Stimulated activated naive CD8-positive, alpha-beta T cell treated with anti-CD3 and anti-CD28 coated beads, Interleukin-15, amount 100 ng/mL, for 72 hours (primary cell): ENCODE measurements at regions not wholly inside any gene's neighbourhood (a gene's known extent, or its start where the extent isn't known, plus 50 kb on each side); places are given as distances from the start of the nearest gene placed in this dataset.

Source experiments
- ATAC-seq: fragments of 150-1000 bp; cut with Tn5 transposase; 2 replicates; pipeline ENCODE4 v1.10.0; 2021; ENCODE audit warnings: mild to moderate bottlenecking, moderate library complexity
- DNase-seq, 2 donors: peaks; one replicate each; pipeline ENCODE4 v3.0.0; 2021 to 2022
- H3K27ac Mint-ChIP-seq, 2 donors: one replicate each; pipeline ENCODE4 v1.8.0; 2022; ENCODE audit warnings: mild to moderate bottlenecking in 2 of 2, mixed read lengths in 2 of 2, moderate library complexity in 2 of 2
- H3K27me3 Mint-ChIP-seq: one replicate; pipeline ENCODE4 v1.8.0; 2022; ENCODE audit warnings: mixed read lengths
- H3K4me1 Mint-ChIP-seq: one replicate; pipeline ENCODE4 v1.8.0; 2022; ENCODE audit warnings: mild to moderate bottlenecking, mixed read lengths
- H3K4me3 Mint-ChIP-seq, 2 donors: one replicate each; pipeline ENCODE4 v1.8.0; 2022; ENCODE audit warnings: mild to moderate bottlenecking in 2 of 2, mixed read lengths in 2 of 2, moderate library complexity in 1 of 2
- H3K9me3 Mint-ChIP-seq, 2 donors: one replicate each; pipeline ENCODE4 v1.8.0; 2022; ENCODE audit warnings: mixed read lengths in 2 of 2

- Mint-ChIP-seq H3K27ac (no peak overlapping the region), H3K4me3 (no peak overlapping the region), H3K4me1 (no peaks in the 10 kb centered on the region), H3K27me3 (peaks cover 6% of the 10 kb centered on the region), H3K9me3 (peaks cover 4 to 6% of the 10 kb centered on the region in 2 donors)
- ATAC-seq: no peak
- DNase-seq: no peak
Measured at GRCh38 chr16:20202747-20203146, 124.6 kb downstream of the GP2 start.

GRCh38 chr16:20192801-20193200 lies 119.1 kb upstream of the GPR139 start:
- H3K9me3 Mint-ChIP-seq: peaks cover 4 to 7% of the 10 kb centered on the region in 2 donors
- H3K4me3 Mint-ChIP-seq: no peak overlapping the region
- ATAC-seq: no peak
- H3K27ac Mint-ChIP-seq: no peak overlapping the region
- H3K4me1 Mint-ChIP-seq: no peaks in the 10 kb centered on the region
- DNase-seq: no peak
- H3K27me3 Mint-ChIP-seq: no peaks in the 10 kb centered on the region

GRCh38 chr16:20191566-20191965 lies 117.9 kb upstream of the GPR139 start:
- no peak for DNase-seq
- peaks cover 8% of the 10 kb centered on the region for H3K27me3 Mint-ChIP-seq
- H3K27ac Mint-ChIP-seq: no peak overlapping the region

GRCh38 chr16:20181949-20182348 lies 108.3 kb upstream of the GPR139 start:
- peaks cover 1% of the 10 kb centered on the region for H3K27me3 Mint-ChIP-seq
- no peak for DNase-seq
- ATAC-seq: no peak
- no peak overlapping the region for H3K4me3 Mint-ChIP-seq
- no peak overlapping the region for H3K27ac Mint-ChIP-seq
- H3K9me3 Mint-ChIP-seq: peaks cover 15 to 34% of the 10 kb centered on the region in 2 donors
- H3K4me1 Mint-ChIP-seq: no peaks in the 10 kb centered on the region

More at GRCh38 chr16:20191566-20191965, 117.9 kb upstream of the GPR139 start:
- no peak for ATAC-seq
- Mint-ChIP-seq H3K9me3 (peaks cover 4 to 14% of the 10 kb centered on the region in 2 donors), H3K4me1 (no peaks in the 10 kb centered on the region), H3K4me3 (no peak overlapping the region)

GRCh38 chr16:20181416-20181815 lies 107.7 kb upstream of the GPR139 start:
- no peak for ATAC-seq
- peaks cover 15 to 33% of the 10 kb centered on the region in 2 donors for H3K9me3 Mint-ChIP-seq

GRCh38 chr16:20178297-20178696 lies 104.6 kb upstream of the GPR139 start:
- Mint-ChIP-seq H3K4me3 (no peak overlapping the region), H3K9me3 (peaks cover 10 to 26% of the 10 kb centered on the region in 2 donors), H3K27me3 (no peaks in the 10 kb centered on the region), H3K27ac (no peak overlapping the region), H3K4me1 (no peaks in the 10 kb centered on the region)
- DNase-seq: no peak
- no peak for ATAC-seq

More at GRCh38 chr16:20181416-20181815, 107.7 kb upstream of the GPR139 start:
- H3K27ac Mint-ChIP-seq: no peak overlapping the region
- no peak for DNase-seq
- H3K4me3 Mint-ChIP-seq: no peak overlapping the region
- no peaks in the 10 kb centered on the region for H3K4me1 Mint-ChIP-seq
- no peaks in the 10 kb centered on the region for H3K27me3 Mint-ChIP-seq

GRCh38 chr16:20175358-20175757 lies 101.7 kb upstream of the GPR139 start:
- no peak overlapping the region for H3K4me3 Mint-ChIP-seq
- DNase-seq: no peak
- no peaks in the 10 kb centered on the region for H3K4me1 Mint-ChIP-seq
- no peak overlapping the region for H3K27ac Mint-ChIP-seq
- ATAC-seq: no peak
- H3K9me3 Mint-ChIP-seq: peaks cover 10 to 26% of the 10 kb centered on the region in 2 donors
- H3K27me3 Mint-ChIP-seq: no peaks in the 10 kb centered on the region

DNA sequence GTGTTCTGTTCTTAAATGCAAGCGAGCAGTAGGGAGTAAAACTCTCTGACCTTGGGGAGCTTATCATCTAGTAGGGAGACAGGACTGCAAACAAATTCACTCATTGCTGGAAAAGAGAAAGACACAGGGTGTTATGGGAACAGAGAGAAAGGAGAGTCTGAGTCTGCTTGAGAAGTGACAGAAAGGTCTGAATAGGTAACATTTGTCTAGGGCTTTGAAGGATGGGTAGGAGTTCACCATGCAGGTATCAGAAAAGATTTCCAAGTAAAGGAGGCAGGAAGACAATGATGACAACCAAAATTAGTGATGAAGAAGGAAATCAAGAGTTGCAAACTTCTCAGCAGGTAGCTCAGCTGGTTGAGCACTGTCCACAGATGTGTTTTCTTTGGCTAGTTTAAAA lies 93.6 kb upstream of the GPR139 start:
- no peaks in the 10 kb centered on the region for H3K27me3 Mint-ChIP-seq
- H3K4me1 Mint-ChIP-seq: no peaks in the 10 kb centered on the region
- peaks cover 0 to 8% of the 10 kb centered on the region in 2 donors for H3K9me3 Mint-ChIP-seq
- ATAC-seq (no peak), DNase-seq (no peak)
- no peak overlapping the region for H3K4me3 Mint-ChIP-seq
- no peak overlapping the region for H3K27ac Mint-ChIP-seq

- H3K27me3 Mint-ChIP-seq: no peaks in the 10 kb centered on the region
- no peak for DNase-seq
- no peak for ATAC-seq
- H3K27ac Mint-ChIP-seq: no peak overlapping the region
- H3K4me3 Mint-ChIP-seq: no peak overlapping the region
- H3K9me3 Mint-ChIP-seq: peaks cover 0 to 8% of the 10 kb centered on the region in 2 donors
- no peaks in the 10 kb centered on the region for H3K4me1 Mint-ChIP-seq
Measured at GRCh38 chr16:20166531-20167235, 93.0 kb upstream of the GPR139 start.

DNA sequence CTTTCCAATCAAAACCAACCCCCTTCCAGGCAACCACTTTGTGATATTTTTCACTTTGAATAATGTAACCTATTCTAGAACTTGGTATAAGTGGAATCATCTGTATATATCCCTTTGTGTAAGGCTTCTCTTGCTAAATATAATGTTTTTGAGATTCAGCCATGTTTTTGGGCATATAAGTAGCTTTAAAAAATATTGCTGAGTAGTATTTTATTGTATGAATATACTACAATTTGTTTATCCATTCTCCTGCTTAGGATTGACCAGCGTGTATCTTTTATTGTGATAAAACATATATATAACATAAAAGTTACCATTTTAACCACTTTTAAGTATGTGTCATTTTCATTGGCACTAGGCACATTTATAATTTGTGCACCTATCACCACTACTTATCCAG lies 79.8 kb upstream of the GPR139 start:
- H3K27me3 Mint-ChIP-seq: no peaks in the 10 kb centered on the region
- H3K4me1 Mint-ChIP-seq: no peaks in the 10 kb centered on the region
- H3K27ac Mint-ChIP-seq: no peak overlapping the region
- DNase-seq (no peak), ATAC-seq (no peak)
- H3K4me3 Mint-ChIP-seq: no peak overlapping the region
- H3K9me3 Mint-ChIP-seq: peaks cover 11 to 15% of the 10 kb centered on the region in 2 donors

- Mint-ChIP-seq H3K4me1 (no peaks in the 10 kb centered on the region), H3K4me3 (no peak overlapping the region), H3K9me3 (no peaks in the 10 kb centered on the region), H3K27me3 (no peaks in the 10 kb centered on the region), H3K27ac (no peak overlapping the region)
- ATAC-seq (no peak), DNase-seq (no peak)
Measured at GRCh38 chr16:20147091-20147490, 73.4 kb upstream of the GPR139 start.

- peak overlapping the region in 1 of 2 donors; percentile 31 for H3K27ac Mint-ChIP-seq
- ATAC-seq (no peak), DNase-seq (no peak)
- H3K4me3 Mint-ChIP-seq: no peak overlapping the region
- H3K4me1 Mint-ChIP-seq: no peaks in the 10 kb centered on the region
- no peaks in the 10 kb centered on the region for H3K27me3 Mint-ChIP-seq
- H3K9me3 Mint-ChIP-seq: no peaks in the 10 kb centered on the region
Measured at GRCh38 chr16:20141956-20142355, 68.3 kb upstream of the GPR139 start.

- H3K27ac Mint-ChIP-seq: no peak overlapping the region
- ATAC-seq (no peak), DNase-seq (no peak)
- no peaks in the 10 kb centered on the region for H3K4me1 Mint-ChIP-seq
- H3K4me3 Mint-ChIP-seq: no peak overlapping the region
- peaks cover 0 to 13% of the 10 kb centered on the region in 2 donors for H3K9me3 Mint-ChIP-seq
- peaks cover 12% of the 10 kb centered on the region for H3K27me3 Mint-ChIP-seq
Measured at GRCh38 chr16:20137909-20138308, 64.2 kb upstream of the GPR139 start.

GRCh38 chr16:20137194-20137593 lies 63.5 kb upstream of the GPR139 start:
- ATAC-seq (no peak), DNase-seq (no peak)
- Mint-ChIP-seq H3K4me1 (no peaks in the 10 kb centered on the region), H3K27ac (no peak overlapping the region), H3K4me3 (no peak overlapping the region), H3K9me3 (peaks cover 0 to 14% of the 10 kb centered on the region in 2 donors), H3K27me3 (peaks cover 12% of the 10 kb centered on the region)

DNA sequence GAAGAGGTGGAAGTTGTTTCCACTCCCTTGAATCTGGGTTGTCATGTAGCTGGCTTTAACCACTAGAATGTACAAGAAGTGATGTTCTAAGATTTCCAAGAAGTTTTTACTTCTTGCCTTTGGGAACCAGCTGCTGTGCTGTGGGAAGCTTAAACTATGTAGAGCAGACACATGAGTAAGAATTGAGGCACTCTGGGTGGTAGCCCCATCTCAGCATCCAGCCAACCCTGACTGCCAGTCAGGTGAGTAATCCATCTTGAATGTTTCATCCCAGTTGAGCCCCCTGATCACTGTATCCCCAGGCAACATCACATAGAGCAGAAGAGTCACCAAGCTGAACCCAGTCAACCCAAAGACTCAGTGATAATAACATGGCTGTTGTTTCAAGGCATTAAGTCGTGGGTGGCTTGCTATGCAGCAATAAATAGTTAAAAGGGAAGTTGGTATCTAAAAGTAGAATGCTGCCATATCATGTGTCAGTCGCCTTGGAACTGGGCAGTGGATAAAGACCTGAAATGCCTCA lies 62.8 kb upstream of the GPR139 start:
- Mint-ChIP-seq H3K4me1 (no peaks in the 10 kb centered on the region), H3K27ac (no peak overlapping the region), H3K27me3 (peaks cover 12% of the 10 kb centered on the region), H3K9me3 (peaks cover 0 to 21% of the 10 kb centered on the region in 2 donors), H3K4me3 (no peak overlapping the region)
- ATAC-seq: no peak
- no peak for DNase-seq

DNA sequence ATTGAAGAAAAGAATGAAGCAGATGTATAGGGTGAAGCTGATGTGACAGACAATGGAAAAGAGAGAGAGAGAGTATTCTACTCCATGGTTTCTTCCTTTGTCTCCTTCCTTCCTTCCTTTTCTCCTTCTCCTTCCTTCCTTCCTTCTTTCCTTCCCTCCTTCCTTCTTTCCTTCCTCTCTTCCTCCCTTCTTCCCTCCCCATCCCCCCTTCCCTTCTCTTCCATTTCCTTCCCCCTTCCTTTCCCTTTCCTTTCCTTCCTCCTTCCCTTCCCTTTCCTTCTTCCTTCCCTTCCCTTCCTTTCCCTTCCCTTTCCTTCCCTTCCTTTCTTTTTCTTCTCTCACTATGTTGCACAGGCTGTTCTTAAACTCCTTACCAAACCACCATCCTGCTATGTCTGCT lies 55.7 kb upstream of the GPR139 start:
- ATAC-seq: no peak
- no peak for DNase-seq
- H3K4me3 Mint-ChIP-seq: no peak overlapping the region
- no peaks in the 10 kb centered on the region for H3K4me1 Mint-ChIP-seq
- peaks cover 12% of the 10 kb centered on the region for H3K27me3 Mint-ChIP-seq
- no peak overlapping the region for H3K27ac Mint-ChIP-seq
- H3K9me3 Mint-ChIP-seq: peaks cover 21 to 41% of the 10 kb centered on the region in 2 donors
